ENCODE measurements at regions not wholly inside any gene's neighbourhood (a gene's known extent, or its start where the extent isn't known, plus 50 kb on each side); places are given as distances from the start of the nearest gene placed in this dataset.
"Not testable (repeated sequence)": the region's sequence is repeated elsewhere in the genome, so short reads cannot be mapped to it uniquely, and the experiment has no call there.

DNA sequence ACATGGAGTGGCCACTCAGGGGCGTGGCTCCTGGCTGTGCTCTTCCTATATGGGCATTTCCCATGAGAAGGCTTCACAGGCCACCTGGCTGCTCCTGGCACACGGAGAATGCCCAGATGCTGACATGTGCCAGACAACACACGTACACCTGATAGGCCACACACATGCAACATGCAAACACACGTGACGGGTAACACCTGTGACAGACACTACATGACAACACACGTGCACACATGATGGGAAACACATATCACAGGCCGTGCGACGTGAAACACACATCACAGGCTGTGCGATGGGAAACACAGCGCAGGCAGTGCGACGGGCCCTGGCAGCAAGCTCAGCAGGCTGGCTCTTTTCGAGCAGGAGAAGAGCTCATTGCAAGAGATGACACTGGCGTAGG is 94.3 kb upstream of the HMX1 start:
- not testable (repeated sequence) for DNase-seq

DNA sequence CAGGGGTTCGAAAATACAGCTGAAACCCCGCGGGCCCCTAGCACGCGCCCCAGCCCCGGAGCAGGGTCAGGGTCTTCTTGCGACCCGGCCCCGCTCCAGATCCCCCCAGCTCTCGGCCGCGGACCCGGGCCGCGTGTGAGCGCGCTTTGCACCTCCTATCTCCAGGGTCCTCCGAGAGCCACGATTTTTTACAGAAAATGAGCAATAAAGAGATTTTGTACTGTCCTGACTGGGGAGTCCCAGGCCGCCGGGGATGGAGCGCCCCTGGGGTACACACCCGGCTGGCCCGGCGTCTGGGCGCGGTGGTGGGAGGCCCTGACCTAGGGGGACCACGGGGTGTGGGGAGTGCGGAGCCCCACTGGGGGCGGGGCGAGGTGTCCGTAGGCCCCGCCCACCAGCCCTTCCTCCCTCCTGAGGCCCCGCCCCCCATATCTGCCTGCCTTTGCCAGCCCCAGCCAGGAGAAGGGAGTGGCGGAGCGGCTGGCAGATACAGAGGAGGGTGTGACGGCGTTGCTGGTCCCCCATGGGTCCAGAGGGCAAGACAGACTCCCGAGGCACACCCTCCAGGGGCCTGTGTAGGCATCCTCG is 92.7 kb upstream of the HMX1 start:
- DNase-seq, result not testable (repeated sequence)

DNA sequence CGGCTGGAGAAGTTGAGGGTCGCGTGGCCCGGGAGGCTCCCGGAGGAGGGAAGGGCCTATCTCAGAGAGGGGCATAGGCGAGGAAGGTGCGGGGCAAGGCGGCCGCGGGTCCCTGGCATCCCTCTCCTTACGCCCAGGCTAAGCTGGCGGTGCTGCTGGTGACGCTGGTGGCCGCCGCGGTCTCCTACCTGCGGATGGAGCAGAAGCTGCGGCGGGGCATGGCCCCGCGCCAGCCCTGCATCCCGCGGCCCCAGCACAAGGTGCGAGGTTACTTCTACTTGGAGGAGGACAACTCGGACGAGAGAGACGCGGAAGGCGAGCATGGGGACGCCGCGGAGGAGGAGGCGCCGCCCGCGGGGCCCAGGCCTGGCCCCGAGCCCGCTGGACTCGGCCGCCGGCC is 91.9 kb upstream of the HMX1 start:
- DNase-seq, result not testable (repeated sequence)

DNA sequence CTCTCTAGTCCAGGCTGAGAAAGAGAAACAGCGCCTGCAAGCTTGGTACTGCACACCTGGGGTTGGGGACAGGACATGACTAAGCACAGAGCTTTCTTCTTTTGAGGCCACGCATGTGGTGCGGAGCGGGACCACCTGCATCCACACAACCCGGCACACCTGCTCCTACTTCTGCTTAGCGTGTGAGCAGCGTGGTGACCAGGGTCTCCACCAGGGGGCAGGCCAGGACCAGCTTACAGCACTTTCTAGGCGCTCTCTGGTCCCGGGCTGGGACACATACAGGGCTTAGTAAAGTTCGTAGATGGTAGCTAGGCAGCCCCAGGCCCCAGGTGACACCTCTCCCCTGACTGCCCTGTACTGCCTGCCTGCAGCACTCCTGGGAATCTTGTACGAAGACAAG is 89.7 kb upstream of the HMX1 start:
- peak; percentile 0 for DNase-seq

DNA sequence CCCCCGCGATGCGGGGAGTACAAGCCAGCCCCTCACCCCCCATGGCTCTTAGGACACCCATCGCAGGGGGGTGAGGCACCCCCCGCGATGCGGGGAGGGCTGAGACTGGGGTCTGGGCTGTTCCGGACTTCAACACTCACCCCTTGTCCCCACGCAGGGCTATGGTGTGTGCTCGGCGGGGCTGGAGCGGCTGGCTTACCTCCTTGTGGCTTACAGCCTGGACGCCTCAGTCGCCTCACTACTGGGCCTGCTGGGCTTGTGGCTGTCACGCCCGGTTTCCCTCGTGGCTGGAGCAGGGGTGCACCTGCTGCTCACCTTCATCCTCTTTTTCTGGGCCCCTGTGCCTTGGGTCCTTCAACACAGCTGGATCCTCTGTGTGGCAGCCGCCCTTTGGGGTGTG is 87.8 kb upstream of the HMX1 start:
- DNase-seq, result not testable (repeated sequence)

DNA sequence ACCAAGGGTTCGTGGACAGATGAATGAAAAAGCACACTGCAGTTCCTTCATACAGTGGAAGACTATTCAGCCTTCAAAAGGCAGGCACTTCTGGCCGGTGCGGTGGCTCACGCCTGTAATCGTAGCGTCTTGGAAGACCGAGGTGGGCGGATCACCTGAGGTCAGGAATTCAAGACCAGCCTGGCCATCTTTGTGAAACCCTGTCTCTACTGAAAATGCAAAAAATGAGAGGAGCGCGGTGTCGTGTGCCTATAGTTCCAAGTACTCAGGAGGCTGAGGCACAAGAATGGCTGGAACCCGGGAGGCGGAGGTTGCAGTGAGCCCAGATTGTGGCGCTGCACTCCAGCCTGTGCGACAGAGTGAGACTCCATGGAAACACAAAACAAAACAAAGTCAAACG is 82.4 kb upstream of the HMX1 start:
- DNase-seq, result not testable (repeated sequence)

DNA sequence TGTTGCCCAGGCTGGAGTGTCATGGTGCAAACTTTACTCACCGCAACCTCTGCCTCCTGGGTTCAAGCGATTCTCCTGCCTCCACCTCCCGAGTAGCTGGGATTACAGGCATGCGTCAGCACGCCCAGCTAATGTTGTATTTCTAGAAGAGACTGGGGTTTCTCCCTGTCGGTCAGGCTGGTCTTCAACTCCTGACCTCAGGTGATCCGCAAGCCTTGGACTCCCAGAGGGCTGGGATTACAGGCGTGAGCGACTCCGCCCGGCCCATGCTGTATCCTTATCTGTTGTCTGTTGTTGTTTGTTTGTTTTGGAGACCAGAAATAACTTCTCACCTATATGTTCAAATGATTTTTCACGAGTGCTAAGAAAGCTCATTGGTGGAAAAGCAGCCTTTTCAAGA is 81.2 kb upstream of the HMX1 start:
- DNase-seq, result not testable (repeated sequence)

DNA sequence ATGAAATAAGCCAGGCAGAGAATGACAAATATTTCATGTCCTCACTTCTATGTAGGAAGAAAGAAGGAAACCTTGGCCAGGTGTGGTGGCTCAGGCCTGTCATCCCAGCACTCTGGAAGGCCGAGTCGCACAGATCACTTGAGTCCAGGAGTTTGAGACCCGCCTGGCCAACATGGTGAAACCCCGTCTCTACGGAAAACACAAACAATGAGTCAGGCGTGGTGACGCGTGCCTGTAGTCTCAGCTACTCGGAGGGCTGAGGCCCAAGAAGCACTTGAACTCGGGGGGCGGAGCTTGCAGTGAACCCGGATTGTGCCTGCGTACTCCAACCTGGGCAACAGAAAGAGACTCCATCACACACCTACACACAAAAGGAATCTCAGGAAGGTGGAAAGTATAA is 80.5 kb upstream of the HMX1 start:
- not testable (repeated sequence) for DNase-seq

DNA sequence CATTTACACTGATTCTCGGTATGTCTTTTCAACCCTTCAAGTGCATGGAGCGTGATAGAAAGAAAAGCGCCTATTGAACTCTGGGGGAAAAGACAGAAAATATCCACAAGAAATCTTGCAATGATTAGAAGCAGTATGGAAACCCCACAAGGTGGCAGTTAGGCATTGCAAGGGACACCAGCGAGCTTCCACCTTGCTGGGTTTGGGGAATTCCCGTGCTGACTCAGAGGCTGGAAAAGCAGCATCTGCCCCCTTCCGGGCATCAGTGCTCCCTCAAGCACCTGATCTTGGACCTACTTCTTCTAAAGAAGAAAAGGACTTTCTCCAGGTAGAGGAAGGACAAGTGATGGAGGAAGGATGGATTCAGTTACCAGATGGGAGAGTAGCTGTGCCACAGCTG is 73.9 kb upstream of the HMX1 start:
- not testable (repeated sequence) for DNase-seq

DNA sequence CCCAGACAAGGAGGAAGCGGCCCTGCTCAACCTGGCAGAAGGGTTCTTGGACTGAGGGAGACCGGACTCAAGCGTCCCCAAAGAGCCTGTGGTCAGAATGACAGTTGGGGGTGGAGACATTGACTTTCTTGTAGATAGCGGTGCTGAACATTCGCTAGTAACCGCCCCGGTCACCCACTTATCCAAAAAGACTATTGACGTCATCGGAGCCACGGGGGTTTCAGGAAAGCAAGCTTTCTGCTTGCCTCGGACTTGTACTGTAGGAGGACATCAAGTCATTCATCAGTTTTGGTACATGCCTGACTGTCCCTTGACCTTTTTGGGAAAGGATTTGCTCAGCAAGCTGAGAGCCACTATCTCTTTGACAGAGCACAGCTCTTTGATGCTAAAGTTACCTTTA is 71.7 kb upstream of the HMX1 start:
- not testable (repeated sequence) for DNase-seq

DNA sequence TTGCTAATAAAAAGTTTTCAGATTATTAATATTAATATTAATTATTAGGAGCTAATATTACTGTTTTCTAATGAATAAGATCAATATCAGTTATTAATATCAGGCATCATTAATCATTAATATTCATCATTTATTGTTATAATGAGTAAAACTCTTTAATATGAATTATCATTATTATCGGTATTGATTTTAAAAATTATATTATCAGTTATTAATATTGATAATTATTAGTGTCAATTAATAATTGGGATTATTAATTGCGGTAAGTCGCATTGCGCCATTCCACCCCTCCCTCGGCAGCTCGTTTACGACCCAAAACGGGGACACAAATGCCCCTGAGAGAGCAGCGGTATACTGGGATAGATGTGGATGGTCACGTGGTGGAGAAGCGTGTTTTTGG is 70.4 kb upstream of the HMX1 start:
- DNase-seq, result not testable (repeated sequence)

DNA sequence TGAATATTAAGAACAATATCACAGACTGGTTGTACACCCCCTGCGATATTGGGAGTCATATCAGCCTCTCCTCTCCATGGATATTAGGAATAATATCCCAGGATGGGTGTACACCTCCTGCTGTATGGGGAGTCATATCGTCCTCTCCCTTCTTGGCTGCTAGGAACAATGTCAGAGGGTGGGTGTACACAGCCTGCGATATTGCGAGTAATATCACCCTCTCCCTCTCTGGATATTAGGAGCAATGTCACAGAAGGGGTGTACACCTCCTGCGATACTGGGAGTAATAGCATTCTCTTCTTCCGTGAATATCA is 69.8 kb upstream of the HMX1 start:
- DNase-seq, result not testable (repeated sequence)

DNA sequence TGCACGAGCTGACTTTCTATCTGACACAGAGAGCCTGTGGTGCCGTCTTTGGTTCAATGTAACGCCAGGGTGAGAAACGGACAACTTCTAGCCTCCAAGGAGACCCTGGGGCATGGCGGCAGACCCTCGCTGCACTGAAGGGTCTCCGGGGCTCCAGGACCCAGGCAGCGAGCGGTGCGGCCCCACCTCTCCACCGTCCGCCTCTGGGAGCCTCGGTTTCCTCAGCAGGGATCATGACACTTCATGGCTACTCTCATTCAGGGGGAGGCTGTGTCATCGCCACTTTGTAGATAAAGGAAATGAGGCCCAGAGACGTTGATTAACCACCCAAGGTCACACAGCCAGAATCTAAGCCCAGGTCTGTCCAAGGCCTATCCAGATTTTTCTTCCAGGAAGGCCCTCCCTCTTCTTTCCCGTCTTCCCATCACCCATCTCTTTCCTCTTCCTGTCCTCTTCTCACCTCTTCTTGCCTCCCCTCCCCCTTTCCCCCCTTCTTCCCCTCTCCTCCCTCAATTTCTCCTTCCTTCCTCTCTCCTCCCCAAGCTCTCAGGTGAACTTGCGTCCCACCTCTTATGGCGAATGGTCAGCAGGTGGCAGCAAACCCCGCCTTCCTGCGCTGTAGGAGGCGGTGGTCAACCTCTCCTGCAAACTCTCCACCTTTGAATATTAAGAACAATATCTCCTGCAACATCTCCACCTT is 69.3 kb upstream of the HMX1 start:
- no peak for DNase-seq

DNA sequence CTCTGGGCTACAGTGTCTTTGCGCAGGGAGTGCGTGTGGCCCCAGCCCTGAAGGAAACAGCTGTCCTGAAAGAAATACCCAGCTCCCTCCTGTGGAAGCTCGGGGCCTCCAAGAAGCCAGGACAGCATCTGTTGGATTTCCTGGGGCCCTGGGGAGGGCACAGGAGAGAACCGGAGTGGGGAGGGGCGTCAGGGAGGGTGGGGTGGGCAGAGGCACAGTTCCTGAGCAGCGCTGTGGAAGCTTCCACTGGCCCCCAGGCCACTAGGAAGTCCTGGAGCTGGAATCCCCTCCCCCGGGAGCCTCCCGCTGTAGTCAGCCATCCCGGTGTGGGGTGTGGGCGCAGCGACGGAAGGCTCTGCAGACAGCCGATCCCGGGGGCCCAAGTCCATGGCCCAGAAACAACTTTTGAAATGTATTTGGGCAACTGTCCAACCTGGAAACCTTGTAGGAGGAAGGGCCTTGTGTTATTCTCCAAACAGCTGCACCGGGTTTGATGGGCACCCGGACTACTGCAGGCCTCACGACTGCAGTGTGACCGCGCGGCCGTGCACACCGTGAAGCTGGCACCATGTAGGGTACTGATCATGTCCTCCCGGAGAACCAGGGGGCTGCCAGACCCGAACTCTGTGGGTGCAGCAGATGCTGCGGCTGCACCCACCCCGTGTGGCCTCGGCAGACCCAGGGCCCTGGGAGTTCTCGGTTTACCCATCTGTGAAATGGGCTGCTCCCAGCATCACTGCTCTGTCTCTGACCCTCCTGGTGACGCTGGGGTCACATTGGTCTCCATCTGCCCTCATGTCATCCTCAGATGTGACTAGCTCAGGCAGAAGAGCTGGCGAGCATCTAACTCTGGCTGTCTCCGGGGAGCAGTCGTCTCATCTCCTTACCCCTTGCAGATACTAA is 68.5 kb upstream of the HMX1 start:
- no peak for DNase-seq

DNA sequence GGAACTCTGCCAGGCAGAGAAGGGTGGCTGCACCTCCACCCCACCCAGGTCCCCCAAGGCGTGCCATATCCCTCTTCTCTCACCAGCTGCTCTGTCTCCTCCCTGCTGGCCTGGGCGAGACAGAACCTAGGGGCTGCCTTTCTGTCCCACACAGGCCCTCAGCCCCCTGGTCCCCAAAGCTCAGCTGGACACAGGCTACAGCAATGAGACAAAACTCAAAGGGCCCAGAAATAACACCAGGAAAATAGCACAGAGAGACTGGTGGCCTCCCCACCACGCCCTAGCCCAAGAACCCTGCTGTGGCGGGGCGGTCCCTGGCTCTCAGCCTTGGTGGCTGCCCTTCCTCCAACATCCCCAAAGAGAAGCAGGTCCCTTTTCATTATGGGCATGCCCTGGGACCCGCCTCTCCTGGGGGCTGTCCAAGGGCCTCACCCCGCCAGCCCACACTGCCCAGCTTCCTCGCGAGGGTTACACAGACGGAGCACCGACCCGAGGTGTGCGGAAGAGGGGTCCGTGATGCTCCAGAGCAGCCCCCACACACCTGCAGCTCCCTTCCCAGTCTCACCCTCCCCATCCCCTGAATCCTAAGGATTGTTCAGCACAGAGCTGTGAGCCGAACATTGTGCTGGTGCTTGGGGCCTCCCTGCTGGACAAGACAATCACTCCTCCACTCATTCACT is 67.7 kb upstream of the HMX1 start:
- DNase-seq, result no peak

DNA sequence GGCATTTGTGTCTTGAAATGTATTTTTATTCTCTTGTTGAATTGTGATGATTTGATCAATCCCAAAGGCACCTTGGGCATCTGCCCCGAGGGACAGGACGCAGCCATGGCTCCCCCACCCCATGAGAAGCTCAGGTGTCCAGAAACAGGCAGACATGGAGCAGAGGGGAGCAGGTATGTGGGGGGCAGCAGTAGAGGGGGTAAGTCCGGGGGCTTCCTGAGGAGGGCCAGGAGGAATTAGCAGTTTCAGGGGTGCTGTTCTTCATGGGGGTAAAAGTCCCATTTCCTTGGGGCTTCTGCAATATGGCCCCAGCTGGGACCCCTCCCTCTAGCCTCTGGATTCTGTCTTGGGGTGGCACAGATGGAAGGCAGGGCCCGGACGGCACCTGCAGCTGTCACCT is 67.0 kb upstream of the HMX1 start:
- DNase-seq, result no peak

DNA sequence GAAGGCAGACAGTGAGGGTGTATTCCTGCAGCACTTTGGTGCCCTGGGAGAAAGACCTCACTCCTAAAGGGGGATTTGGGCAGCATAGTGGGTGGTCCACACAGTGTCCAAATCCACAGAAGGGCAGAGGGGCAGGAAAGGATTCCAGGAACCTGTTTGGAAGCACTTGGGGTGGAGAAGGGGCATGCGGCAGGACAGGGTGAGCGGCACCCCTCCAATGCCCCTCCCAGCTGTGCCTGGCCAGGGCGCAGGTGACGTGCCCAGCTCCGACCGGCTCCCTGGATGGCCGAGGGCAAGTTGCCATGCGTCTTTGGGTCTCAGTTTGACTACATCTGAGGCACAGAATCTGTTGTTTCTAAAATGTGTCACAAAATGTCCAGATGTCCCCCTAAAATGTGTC is 66.5 kb upstream of the HMX1 start:
- DNase-seq, result no peak

DNA sequence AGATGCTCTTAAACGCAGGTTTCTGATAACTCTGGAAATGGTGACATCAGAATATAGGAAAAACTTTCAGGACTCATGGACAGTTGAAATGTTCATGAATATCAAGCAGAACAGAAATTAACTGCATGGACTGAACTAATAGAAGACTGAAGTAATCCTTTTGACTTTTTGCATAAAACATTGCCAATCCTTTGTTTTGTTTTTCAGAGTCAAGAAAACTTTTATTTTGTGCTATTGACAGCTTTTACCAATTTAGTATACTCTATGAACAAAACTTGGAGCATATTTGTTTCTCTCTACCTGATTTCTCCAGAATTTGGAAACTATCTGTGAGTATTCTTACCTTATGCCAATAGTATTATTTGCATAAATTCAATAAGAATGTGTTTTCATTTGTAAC is 61.2 kb upstream of the HMX1 start:
- no peak for DNase-seq

DNA sequence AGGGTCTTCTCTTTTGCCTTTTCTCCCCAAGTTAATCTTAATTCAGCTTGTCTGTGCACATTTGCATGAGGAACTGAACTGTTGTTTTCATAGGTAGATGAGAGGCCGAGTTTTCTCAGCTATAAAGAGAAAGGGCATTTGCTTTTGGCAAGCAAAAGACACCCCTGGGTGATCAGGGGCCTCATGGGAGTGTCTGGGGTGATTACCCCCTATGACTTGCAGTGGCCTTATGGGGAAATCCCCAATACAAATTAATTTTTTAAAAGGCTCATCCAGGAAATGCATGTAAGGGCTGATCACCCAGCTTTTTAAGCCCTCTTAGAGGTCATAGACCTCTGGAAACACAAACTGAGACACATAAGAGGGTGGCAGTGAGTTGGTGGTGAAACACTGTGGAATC is 56.4 kb upstream of the HMX1 start:
- no peak for DNase-seq

DNA sequence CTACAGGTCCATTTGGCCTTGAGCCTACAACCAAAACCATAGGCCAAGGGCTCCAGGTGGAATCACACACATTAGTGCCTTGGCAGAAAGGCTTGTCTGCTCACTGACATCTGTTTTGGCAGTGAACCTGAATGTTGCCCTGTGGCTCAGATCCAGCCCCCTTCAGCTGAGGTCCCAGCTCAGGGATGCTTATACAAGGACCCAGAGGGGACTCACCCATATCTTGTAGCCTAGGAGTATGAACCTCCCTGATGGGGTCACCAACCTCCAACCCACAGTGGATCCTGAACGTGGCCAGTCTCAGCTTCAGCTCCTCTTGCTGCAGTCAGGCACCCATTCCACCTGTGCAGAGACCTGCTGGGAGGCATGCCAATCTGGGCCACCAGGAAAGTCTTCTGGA is 50.8 kb upstream of the HMX1 start:
- DNase-seq, result no peak

DNA sequence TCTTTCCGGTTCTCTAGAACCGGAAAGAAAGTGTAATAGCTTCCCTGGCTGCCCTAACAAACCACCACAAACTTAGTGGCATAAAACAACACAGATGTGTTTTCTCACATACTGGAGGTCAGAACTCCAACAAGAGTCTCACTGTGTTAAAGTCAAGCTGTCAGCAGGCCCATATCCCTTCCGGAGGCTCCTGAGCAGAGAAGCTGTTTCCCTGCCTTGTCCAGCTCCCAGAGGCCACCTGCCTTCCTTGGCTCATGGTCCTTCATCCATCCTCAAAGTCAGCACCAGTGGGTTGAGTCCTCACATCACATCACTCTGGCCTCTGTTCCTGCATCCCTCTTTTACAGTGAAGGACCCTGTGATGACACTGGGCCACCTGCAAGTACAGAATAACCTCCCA is 49.8 kb upstream of the HMX1 start:
- DNase-seq, result no peak
